AG10803 (cell line): ENCODE measurements at regions not wholly inside any gene's neighbourhood (a gene's known extent, or its start where the extent isn't known, plus 50 kb on each side); places are given as distances from the start of the nearest gene placed in this dataset.
A peak's percentile ranks its signal among the peaks of the same experiment; 100 is the strongest.
"Not testable (repeated sequence)": the region's sequence is repeated elsewhere in the genome, so short reads cannot be mapped to it uniquely, and the experiment has no call there.

Experiments
- DNase-seq: peaks from one replicate; pipeline ENCODE4 v3.0.0; 2010; ENCODE audit warnings: low read depth
- H3K4me3 ChIP-seq: 2 replicates; pipeline ENCODE4 v1.5.1; 2011; ENCODE audit warnings: mild to moderate bottlenecking, low read length, control low read depth

- DNase-seq, H3K4me3 ChIP-seq: not testable (repeated sequence)
Observed at GRCh38 chr9:66152406-66152805, 415.5 kb downstream of the FOXD4L4 start.

GRCh38 chr9:66153021-66153725, 416.2 kb downstream of the FOXD4L4 start:
- not testable (repeated sequence) for H3K4me3 ChIP-seq
- peak; percentile 22 for DNase-seq

- H3K4me3 ChIP-seq, DNase-seq: not testable (repeated sequence)
Observed at GRCh38 chr9:66153971-66154691, 417.2 kb downstream of the FOXD4L4 start.

GRCh38 chr9:66182316-66182715, 445.4 kb downstream of the FOXD4L4 start:
- not testable (repeated sequence) for DNase-seq, H3K4me3 ChIP-seq

- not testable (repeated sequence) for H3K4me3 ChIP-seq, DNase-seq
Observed at GRCh38 chr9:66183648-66184047, 446.7 kb downstream of the FOXD4L4 start.

- not testable (repeated sequence) for H3K4me3 ChIP-seq, DNase-seq
Observed at GRCh38 chr9:66197199-66197598, 460.3 kb downstream of the FOXD4L4 start.

- H3K4me3 ChIP-seq, DNase-seq: not testable (repeated sequence)
Observed at GRCh38 chr9:66198421-66198820, 461.5 kb downstream of the FOXD4L4 start.

GRCh38 chr9:66206617-66207016, 469.7 kb downstream of the FOXD4L4 start:
- DNase-seq, H3K4me3 ChIP-seq: not testable (repeated sequence)

GRCh38 chr9:66207914-66208313, 471.0 kb downstream of the FOXD4L4 start:
- not testable (repeated sequence) for H3K4me3 ChIP-seq, DNase-seq

- not testable (repeated sequence) for H3K4me3 ChIP-seq, DNase-seq
Observed at GRCh38 chr9:66244763-66245162, 507.8 kb downstream of the FOXD4L4 start.

GRCh38 chr9:66245481-66245880, 508.5 kb downstream of the FOXD4L4 start:
- not testable (repeated sequence) for DNase-seq, H3K4me3 ChIP-seq

- DNase-seq, H3K4me3 ChIP-seq: not testable (repeated sequence)
Observed at GRCh38 chr9:66257581-66257980, 520.6 kb downstream of the FOXD4L4 start.

- not testable (repeated sequence) for H3K4me3 ChIP-seq, DNase-seq
Observed at GRCh38 chr9:66261576-66261975, 524.6 kb downstream of the FOXD4L4 start.

GRCh38 chr9:66263621-66264020, 526.7 kb downstream of the FOXD4L4 start:
- not testable (repeated sequence) for DNase-seq, H3K4me3 ChIP-seq

- not testable (repeated sequence) for H3K4me3 ChIP-seq, DNase-seq
Observed at GRCh38 chr9:66264786-66265185, 527.8 kb downstream of the FOXD4L4 start.

GRCh38 chr9:66266202-66266601, 529.3 kb downstream of the FOXD4L4 start:
- H3K4me3 ChIP-seq, DNase-seq: not testable (repeated sequence)

GRCh38 chr9:66266856-66267430, 530.0 kb downstream of the FOXD4L4 start:
- not testable (repeated sequence) for DNase-seq, H3K4me3 ChIP-seq

- H3K4me3 ChIP-seq, DNase-seq: not testable (repeated sequence)
Observed at GRCh38 chr9:66267684-66268083, 530.7 kb downstream of the FOXD4L4 start.

- not testable (repeated sequence) for H3K4me3 ChIP-seq, DNase-seq
Observed at GRCh38 chr9:66269024-66269423, 532.1 kb downstream of the FOXD4L4 start.

- DNase-seq = not testable (repeated sequence)
- peak overlapping the region; percentile 48 for H3K4me3 ChIP-seq
Observed at GRCh38 chr9:66269783-66270182, 532.8 kb downstream of the FOXD4L4 start.
